Upper lobe of right lung (tissue), 1 donor: ENCODE measurements at regions not wholly inside any gene's neighbourhood (a gene's known extent, or its start where the extent isn't known, plus 50 kb on each side); places are given as distances from the start of the nearest gene placed in this dataset.

Experiments used
- ATAC-seq: fragments of 200-7000 bp; cut with Tn5 transposase; one replicate; pipeline ENCODE4 v1.9.1; 2020; ENCODE audit warnings: mild to moderate bottlenecking, moderate library complexity
- DNase-seq: peaks from one replicate; pipeline ENCODE4 v3.0.0-alpha.2; 2020
- H3K27ac ChIP-seq: fragments of 200-600 bp; one replicate; pipeline ENCODE4 v1.8.0; 2022
- H3K27me3 ChIP-seq: fragments of 200-600 bp; one replicate; pipeline ENCODE4 v1.8.0; 2022; ENCODE audit warnings: mild to moderate bottlenecking
- H3K36me3 ChIP-seq: fragments of 200-600 bp; one replicate; pipeline ENCODE4 v1.8.0; 2022
- H3K4me1 ChIP-seq: fragments of 200-600 bp; one replicate; pipeline ENCODE4 v1.8.0; 2022
- H3K4me3 ChIP-seq: fragments of 200-600 bp; one replicate; pipeline ENCODE4 v1.8.0; 2022; ENCODE audit warnings: mild to moderate bottlenecking
- H3K9me3 ChIP-seq: fragments of 200-600 bp; one replicate; pipeline ENCODE4 v1.8.0; 2022
- intact Hi-C: fragments of 100-400 bp; cut with DNase I; formaldehyde crosslinking; loops from one replicate; pipeline ENCODE4 v1.11.0; 2022
- TF ChIP-seq, protein P1 (sequence below): fragments of 200-600 bp; IDR thresholded peaks from one replicate; pipeline ENCODE4 v1.8.0; 2022; ENCODE audit warnings: antibody characterized with exemption
- donor health status: DM: no; HTN: yes; CAD: no; lungs with severe emphysema.

DNA sequence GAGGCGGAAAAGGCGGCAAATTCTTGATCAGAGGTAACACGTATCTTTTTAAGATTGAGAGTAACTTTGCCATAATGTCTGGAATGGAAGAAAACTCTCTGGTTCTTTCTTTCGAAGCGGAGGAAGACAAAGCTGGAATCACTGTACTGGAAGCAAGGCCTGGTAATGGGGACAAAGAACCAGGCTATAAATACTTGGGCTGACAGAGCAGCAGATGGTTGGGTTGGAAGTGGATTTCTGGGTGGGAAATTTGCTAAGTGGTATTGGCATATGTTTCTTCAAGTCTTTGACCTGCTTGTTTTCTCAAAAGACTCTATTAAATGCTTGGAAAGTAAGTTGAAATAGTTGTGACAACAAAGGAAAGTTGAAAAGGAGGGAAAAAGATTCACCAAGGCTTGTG is 87.3 kb upstream of the SFMBT2 start:
- ATAC-seq = no peak
- Histone ChIP-seq H3K27ac (no peak overlapping the region), H3K4me3 (no peak overlapping the region), H3K4me1 (no peaks in the 10 kb centered on the region), H3K27me3 (peaks cover 6% of the 10 kb centered on the region), H3K36me3 (no peaks in the 10 kb centered on the region), H3K9me3 (no peaks in the 10 kb centered on the region)
- TF ChIP-seq, protein P1, sequence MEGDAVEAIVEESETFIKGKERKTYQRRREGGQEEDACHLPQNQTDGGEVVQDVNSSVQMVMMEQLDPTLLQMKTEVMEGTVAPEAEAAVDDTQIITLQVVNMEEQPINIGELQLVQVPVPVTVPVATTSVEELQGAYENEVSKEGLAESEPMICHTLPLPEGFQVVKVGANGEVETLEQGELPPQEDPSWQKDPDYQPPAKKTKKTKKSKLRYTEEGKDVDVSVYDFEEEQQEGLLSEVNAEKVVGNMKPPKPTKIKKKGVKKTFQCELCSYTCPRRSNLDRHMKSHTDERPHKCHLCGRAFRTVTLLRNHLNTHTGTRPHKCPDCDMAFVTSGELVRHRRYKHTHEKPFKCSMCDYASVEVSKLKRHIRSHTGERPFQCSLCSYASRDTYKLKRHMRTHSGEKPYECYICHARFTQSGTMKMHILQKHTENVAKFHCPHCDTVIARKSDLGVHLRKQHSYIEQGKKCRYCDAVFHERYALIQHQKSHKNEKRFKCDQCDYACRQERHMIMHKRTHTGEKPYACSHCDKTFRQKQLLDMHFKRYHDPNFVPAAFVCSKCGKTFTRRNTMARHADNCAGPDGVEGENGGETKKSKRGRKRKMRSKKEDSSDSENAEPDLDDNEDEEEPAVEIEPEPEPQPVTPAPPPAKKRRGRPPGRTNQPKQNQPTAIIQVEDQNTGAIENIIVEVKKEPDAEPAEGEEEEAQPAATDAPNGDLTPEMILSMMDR = no peak
- intact Hi-C loops = no loop called here
- DNase-seq = no peak

DNA sequence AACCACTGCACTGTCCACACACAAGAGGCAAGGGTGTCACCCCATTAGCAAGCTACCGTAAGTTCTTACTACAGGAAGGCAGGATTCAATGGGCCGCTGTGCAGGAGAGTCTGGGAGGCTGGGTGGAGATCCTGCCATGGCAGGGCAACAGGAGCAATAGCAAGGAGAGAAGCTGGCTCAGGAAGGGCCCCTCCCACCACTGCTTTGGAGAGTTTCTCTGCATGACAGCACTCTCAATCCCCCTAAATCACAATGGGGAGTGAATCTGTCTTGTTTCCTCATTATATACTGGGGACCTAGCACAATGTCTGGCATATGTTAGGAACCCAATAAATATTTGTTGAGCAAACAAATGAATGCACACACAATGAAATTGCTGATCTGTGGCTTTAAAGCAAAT is 83.2 kb upstream of the SFMBT2 start:
- Histone ChIP-seq H3K27ac (no peak overlapping the region), H3K4me3 (no peak overlapping the region), H3K36me3 (no peaks in the 10 kb centered on the region), H3K4me1 (peaks cover 4% of the 10 kb centered on the region), H3K9me3 (no peaks in the 10 kb centered on the region), H3K27me3 (peaks cover 6% of the 10 kb centered on the region)
- no peak for DNase-seq
- TF ChIP-seq, protein P1 = no peak
- intact Hi-C loops = no loop called here
- no peak for ATAC-seq

DNA sequence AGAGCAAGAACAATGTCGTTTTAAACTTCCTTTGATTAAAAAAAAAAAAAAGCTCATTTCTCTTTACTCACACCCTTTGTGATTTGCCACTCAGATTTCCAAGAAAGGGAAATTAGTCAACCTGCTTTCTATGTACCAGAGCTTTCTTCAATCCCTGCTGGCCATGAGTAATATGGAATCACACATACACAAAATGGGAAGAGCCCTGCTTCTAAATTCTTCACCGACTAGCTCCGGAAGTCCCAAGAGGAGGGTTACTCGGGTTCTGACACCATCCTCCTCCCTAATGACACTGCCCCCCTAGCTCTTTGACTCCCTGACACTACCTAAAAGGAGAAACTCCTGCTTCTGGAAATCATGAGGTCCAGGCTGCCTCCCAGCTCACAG is 81.8 kb upstream of the SFMBT2 start:
- TF ChIP-seq, protein P1 = no peak
- Histone ChIP-seq H3K27me3 (peaks cover 6% of the 10 kb centered on the region), H3K9me3 (no peaks in the 10 kb centered on the region), H3K36me3 (no peaks in the 10 kb centered on the region), H3K27ac (no peak overlapping the region), H3K4me1 (peaks cover 11% of the 10 kb centered on the region), H3K4me3 (no peak overlapping the region)
- DNase-seq = no peak
- intact Hi-C loops = no loop called here
- peak; percentile 31 for ATAC-seq

DNA sequence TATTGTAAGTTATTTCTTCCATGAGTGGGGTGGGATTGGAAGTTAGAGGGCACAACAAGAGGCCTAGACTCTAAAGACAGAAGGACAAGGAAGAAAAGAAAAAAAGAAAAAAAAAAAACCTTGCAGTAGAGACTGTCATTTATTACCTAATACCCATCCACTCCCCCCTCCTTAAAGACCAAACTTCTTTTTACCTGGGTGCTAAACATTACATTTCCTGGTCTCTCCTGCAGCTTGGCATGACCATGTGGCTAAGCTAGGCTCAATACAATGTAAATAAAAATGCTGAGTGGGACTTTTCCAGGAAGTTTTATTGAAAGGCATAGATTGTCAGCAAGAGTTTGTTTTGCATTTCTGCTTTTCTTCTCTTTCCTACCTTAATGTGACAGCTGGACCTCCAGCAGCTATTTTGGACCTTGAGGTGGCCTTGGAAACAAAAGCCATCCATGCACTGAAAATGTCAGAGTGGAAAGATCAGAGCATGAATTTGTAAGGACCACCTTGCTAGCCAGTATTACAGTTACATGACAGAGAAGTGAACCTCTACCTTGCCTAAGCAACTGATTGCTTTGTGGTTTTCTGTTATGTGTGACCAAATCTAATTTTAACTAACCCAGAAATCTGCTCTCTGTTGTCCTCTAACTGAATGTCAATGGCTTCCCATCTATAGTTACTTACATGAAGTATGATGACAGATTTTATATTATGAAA is 81.3 kb upstream of the SFMBT2 start:
- intact Hi-C loops = no loop called here
- Histone ChIP-seq H3K27ac (no peak overlapping the region), H3K36me3 (no peaks in the 10 kb centered on the region), H3K4me3 (no peak overlapping the region), H3K4me1 (peaks cover 11% of the 10 kb centered on the region), H3K9me3 (no peaks in the 10 kb centered on the region), H3K27me3 (peaks cover 6% of the 10 kb centered on the region)
- TF ChIP-seq, protein P1 = no peak
- ATAC-seq = no peak
- no peak for DNase-seq

DNA sequence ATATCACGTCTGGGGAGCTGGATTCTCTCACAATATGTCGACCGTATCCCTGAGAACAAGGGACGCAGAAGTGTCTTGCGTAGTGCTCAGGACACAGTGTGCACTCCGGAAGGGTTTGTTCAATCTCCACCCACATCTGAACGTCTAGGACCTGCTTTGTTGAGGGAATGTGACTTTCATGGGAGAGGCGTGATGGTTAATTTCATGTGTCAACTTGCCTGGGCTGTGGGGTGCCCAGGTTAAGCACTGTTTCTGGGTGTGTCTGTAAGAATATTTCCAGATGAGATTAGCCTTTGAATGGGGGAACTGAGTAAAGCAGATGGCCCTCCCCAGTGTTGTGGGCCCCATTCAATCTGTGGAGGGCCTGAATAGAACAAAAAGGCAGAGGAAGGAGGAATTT is 80.4 kb upstream of the SFMBT2 start:
- H3K4me1 ChIP-seq = peaks cover 11% of the 10 kb centered on the region
- peaks cover 6% of the 10 kb centered on the region for H3K27me3 ChIP-seq
- no peaks in the 10 kb centered on the region for H3K9me3 ChIP-seq
- no peaks in the 10 kb centered on the region for H3K36me3 ChIP-seq
- TF ChIP-seq, protein P1 = no peak
- H3K27ac ChIP-seq = no peak overlapping the region
- H3K4me3 ChIP-seq = no peak overlapping the region
- DNase-seq (no peak), ATAC-seq (no peak)
- intact Hi-C loops = no loop called here

DNA sequence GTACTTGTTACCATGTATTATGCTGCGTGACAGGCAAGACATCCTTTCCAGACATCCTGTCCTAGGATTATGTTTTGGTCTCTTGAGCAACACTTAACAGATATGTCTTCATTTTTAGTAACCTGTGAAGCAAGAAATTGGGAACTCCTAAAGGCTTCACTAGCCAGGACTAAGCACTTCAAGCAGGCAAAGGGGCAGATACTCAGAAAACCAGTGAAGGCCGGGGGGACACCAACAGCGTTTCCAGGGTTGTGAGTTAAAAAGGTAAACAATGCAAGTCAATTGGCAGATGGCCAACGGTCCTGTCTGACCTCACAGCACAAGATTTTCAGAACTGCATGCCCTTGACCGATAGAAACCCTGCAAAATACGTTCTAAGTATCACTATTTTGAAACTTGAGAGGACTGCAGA is 77.6 kb upstream of the SFMBT2 start:
- H3K36me3 ChIP-seq = no peaks in the 10 kb centered on the region
- H3K4me1 ChIP-seq = peaks cover 18% of the 10 kb centered on the region
- H3K9me3 ChIP-seq = no peaks in the 10 kb centered on the region
- intact Hi-C loops = no loop called here
- H3K27ac ChIP-seq = no peak overlapping the region
- TF ChIP-seq, protein P1 = no peak
- no peak overlapping the region for H3K4me3 ChIP-seq
- no peaks in the 10 kb centered on the region for H3K27me3 ChIP-seq
- DNase-seq (no peak), ATAC-seq (no peak)
